ENCODE measurements at regions not wholly inside any gene's neighbourhood (a gene's known extent, or its start where the extent isn't known, plus 50 kb on each side); places are given as distances from the start of the nearest gene placed in this dataset.

GRCh38 chr1:96982118-96982517, 260.5 kb downstream of the PTBP2 start:
- TF ChIP-seq CTCF (IDR thresholded peaks at IDR 0.05) (no peak), POLR2A (IDR thresholded peaks at IDR 0.05) (no peak)
